Trophoblast cell (in vitro differentiated cells and primary cell): ENCODE measurements at regions not wholly inside any gene's neighbourhood (a gene's known extent, or its start where the extent isn't known, plus 50 kb on each side); places are given as distances from the start of the nearest gene placed in this dataset.

Source experiments
- DNase-seq, 2 donors: peaks; one replicate each; pipeline ENCODE4 v3.0.0-alpha.2; 2016
- H2AFZ ChIP-seq: 2 replicates; pipeline ENCODE4 v1.6.1; 2013; ENCODE audit warnings: low read length, moderate library complexity, mild to moderate bottlenecking; ENCODE audit not compliant: insufficient read depth, poor library complexity
- H2AK5ac ChIP-seq: 2 replicates; pipeline ENCODE4 v1.6.1; 2013; ENCODE audit warnings: mild to moderate bottlenecking, low read length
- H2BK120ac ChIP-seq: 2 replicates; pipeline ENCODE4 v1.6.1; 2013; ENCODE audit warnings: low read length, mild to moderate bottlenecking, moderate library complexity; ENCODE audit not compliant: insufficient read depth, poor library complexity
- H2BK12ac ChIP-seq: 2 replicates; pipeline ENCODE4 v1.6.1; 2013; ENCODE audit warnings: mild to moderate bottlenecking, low read length, moderate library complexity
- H2BK5ac ChIP-seq: 2 replicates; pipeline ENCODE4 v1.6.1; 2013; ENCODE audit warnings: low read length, low read depth, moderate library complexity, mild to moderate bottlenecking; ENCODE audit not compliant: poor library complexity
- H3K14ac ChIP-seq: 2 replicates; pipeline ENCODE4 v1.6.1; 2013; ENCODE audit warnings: mild to moderate bottlenecking, low read length
- H3K18ac ChIP-seq: 2 replicates; pipeline ENCODE4 v1.6.1; 2013; ENCODE audit warnings: mild to moderate bottlenecking, low read length
- H3K23ac ChIP-seq: 2 replicates; pipeline ENCODE4 v1.6.1; 2013; ENCODE audit warnings: low read length
- H3K27ac ChIP-seq: 2 replicates; pipeline ENCODE4 v1.5.1; 2013; ENCODE audit warnings: low read depth, mild to moderate bottlenecking, inconsistent platforms, low read length, moderate library complexity
- H3K27me3 ChIP-seq: 2 replicates; pipeline ENCODE4 v1.6.1; 2013; ENCODE audit warnings: inconsistent platforms, mild to moderate bottlenecking, low read length, moderate library complexity; ENCODE audit not compliant: insufficient read depth
- H3K36me3 ChIP-seq, 2 experiments: 1 replicate in 1 of 2; 2 replicates in 1 of 2; pipeline ENCODE4 v1.6.1; 2013; ENCODE audit warnings: low read length in 2 of 2, mild to moderate bottlenecking in 2 of 2, moderate library complexity in 1 of 2; ENCODE audit not compliant: insufficient read depth in 2 of 2, control insufficient read depth in 1 of 2
- H3K4ac ChIP-seq: 2 replicates; pipeline ENCODE4 v1.6.1; 2013; ENCODE audit warnings: low read depth, mild to moderate bottlenecking, low read length, moderate library complexity
- H3K4me1 ChIP-seq, 2 experiments: 1 replicate in 1 of 2; 2 replicates in 1 of 2; pipeline ENCODE4 v1.6.1; 2013; ENCODE audit warnings: low read length in 2 of 2, mild to moderate bottlenecking in 2 of 2, moderate library complexity in 1 of 2; ENCODE audit not compliant: insufficient read depth in 2 of 2, control insufficient read depth in 1 of 2
- H3K4me2 ChIP-seq: 2 replicates; pipeline ENCODE4 v1.6.1; 2013; ENCODE audit warnings: inconsistent platforms, mild to moderate bottlenecking, low read length, moderate library complexity
- H3K4me3 ChIP-seq: 2 replicates; pipeline ENCODE4 v1.5.1; 2013; ENCODE audit warnings: mild to moderate bottlenecking, low read depth, low read length, inconsistent platforms
- H3K79me1 ChIP-seq: one replicate; pipeline ENCODE4 v1.6.1; 2013; ENCODE audit warnings: low read length
- H3K79me2 ChIP-seq: 2 replicates; pipeline ENCODE4 v1.6.1; 2013; ENCODE audit warnings: low read length, mild to moderate bottlenecking; ENCODE audit not compliant: control insufficient read depth, insufficient read depth, poor library complexity
- H3K9ac ChIP-seq: 2 replicates; pipeline ENCODE4 v1.6.1; 2013; ENCODE audit warnings: mild to moderate bottlenecking, low read length
- H3K9me3 ChIP-seq: 2 replicates; pipeline ENCODE4 v1.6.1; 2013; ENCODE audit warnings: low read depth, mild to moderate bottlenecking, control low read depth, inconsistent platforms, low read length; ENCODE audit not compliant: insufficient read depth
- H4K12ac ChIP-seq: 2 replicates; pipeline ENCODE4 v1.6.1; 2013; ENCODE audit warnings: low read depth, mild to moderate bottlenecking, low read length, moderate library complexity
- H4K8ac ChIP-seq: 2 replicates; pipeline ENCODE4 v1.6.1; 2013; ENCODE audit warnings: low read depth, mild to moderate bottlenecking, low read length, moderate library complexity
- H4K91ac ChIP-seq: one replicate; pipeline ENCODE4 v1.6.1; 2013; ENCODE audit warnings: low read depth, mild to moderate bottlenecking, low read length, moderate library complexity
- WGBS: extraction: QIAGEN DNeasy Blood & Tissue Kit; methylation state at CpG from one replicate; pipeline ENCODE4 v1.1.7; 2013; ENCODE audit warnings: missing lambda C conversion rate; ENCODE audit not compliant: insufficient read length, insufficient coverage; ENCODE audit errors: extremely low coverage; 5-methylcytosine and 5-hydroxymethylcytosine counted together

- H2BK120ac ChIP-seq: no peak overlapping the region
- H3K27ac ChIP-seq: no peak overlapping the region
- H3K4me2 ChIP-seq: no peak overlapping the region
- no peak overlapping the region for H3K14ac ChIP-seq
- no peaks in the 10 kb centered on the region for H3K36me3 ChIP-seq
- no peak overlapping the region for H4K12ac ChIP-seq
- WGBS: no CpG with 5 or more reads among the region's 1 CpG
- no peak overlapping the region for H4K91ac ChIP-seq
- H3K79me2 ChIP-seq: no peaks in the 10 kb centered on the region
- H3K9ac ChIP-seq: no peak overlapping the region
- H4K8ac ChIP-seq: no peak overlapping the region
- no peak overlapping the region for H2BK12ac ChIP-seq
- no peak overlapping the region for H2BK5ac ChIP-seq
- H3K23ac ChIP-seq: no peak overlapping the region
- peak; percentile 28 to 79 for DNase-seq
- no peak overlapping the region for H2AK5ac ChIP-seq
- peaks cover 1% of the 10 kb centered on the region for H3K79me1 ChIP-seq
- H3K4ac ChIP-seq: no peak overlapping the region
- H2AFZ ChIP-seq: no peak overlapping the region
- H3K27me3 ChIP-seq: no peaks in the 10 kb centered on the region
- no peak overlapping the region for H3K4me3 ChIP-seq
- peaks cover 2 to 5% of the 10 kb centered on the region in 2 experiments for H3K4me1 ChIP-seq
- no peaks in the 10 kb centered on the region for H3K9me3 ChIP-seq
- no peak overlapping the region for H3K18ac ChIP-seq
Observed at GRCh38 chr2:138090330-138090729, 126.1 kb downstream of the HNMT start.

GRCh38 chr2:138093455-138093854, 129.2 kb downstream of the HNMT start:
- Histone ChIP-seq H2AK5ac (no peak overlapping the region), H2BK5ac (no peak overlapping the region), H3K4me3 (no peak overlapping the region), H3K9me3 (no peaks in the 10 kb centered on the region), H2BK120ac (no peak overlapping the region), H3K79me2 (no peaks in the 10 kb centered on the region), H3K4me2 (no peak overlapping the region), H4K8ac (no peak overlapping the region), H4K91ac (no peak overlapping the region), H3K14ac (no peak overlapping the region), H3K4ac (no peak overlapping the region), H3K79me1 (peaks cover 1% of the 10 kb centered on the region), H3K4me1 (peaks cover 2% of the 10 kb centered on the region in 2 experiments), H2AFZ (no peak overlapping the region), H4K12ac (no peak overlapping the region), H3K36me3 (no peaks in the 10 kb centered on the region), H3K27ac (no peak overlapping the region), H3K9ac (no peak overlapping the region), H2BK12ac (no peak overlapping the region), H3K18ac (no peak overlapping the region), H3K23ac (no peak overlapping the region), H3K27me3 (no peaks in the 10 kb centered on the region)
- DNase-seq: no peak
- no CpG with 5 or more reads among the region's 4 CpGs for WGBS

- Histone ChIP-seq H3K23ac (no peak overlapping the region), H3K18ac (no peak overlapping the region), H3K79me2 (no peaks in the 10 kb centered on the region), H3K4me3 (no peak overlapping the region), H2AK5ac (no peak overlapping the region), H3K79me1 (peaks cover 1% of the 10 kb centered on the region), H3K27me3 (no peaks in the 10 kb centered on the region), H3K27ac (no peak overlapping the region), H2AFZ (no peak overlapping the region), H3K4ac (no peak overlapping the region), H3K9me3 (no peaks in the 10 kb centered on the region), H3K14ac (no peak overlapping the region), H2BK5ac (no peak overlapping the region), H4K91ac (no peak overlapping the region), H3K36me3 (no peaks in the 10 kb centered on the region), H4K8ac (no peak overlapping the region), H2BK120ac (no peak overlapping the region), H3K4me1 (peaks cover 2% of the 10 kb centered on the region in 2 experiments), H4K12ac (no peak overlapping the region), H3K4me2 (no peak overlapping the region), H2BK12ac (no peak overlapping the region), H3K9ac (no peak overlapping the region)
- no CpG with 5 or more reads among the region's 3 CpGs for WGBS
- no peak for DNase-seq
Observed at GRCh38 chr2:138094031-138094430, 129.8 kb downstream of the HNMT start.

GRCh38 chr2:138095336-138095735, 131.1 kb downstream of the HNMT start:
- Histone ChIP-seq H2BK5ac (no peak overlapping the region), H3K9me3 (no peaks in the 10 kb centered on the region), H3K18ac (no peak overlapping the region), H4K8ac (no peak overlapping the region), H3K23ac (no peak overlapping the region), H3K36me3 (no peaks in the 10 kb centered on the region), H3K9ac (no peak overlapping the region), H3K4me3 (no peak overlapping the region), H3K4me2 (no peak overlapping the region), H2BK12ac (no peak overlapping the region), H3K14ac (no peak overlapping the region), H3K4ac (no peak overlapping the region), H3K79me2 (no peaks in the 10 kb centered on the region), H4K91ac (no peak overlapping the region), H2BK120ac (no peak overlapping the region), H3K4me1 (peaks cover 0 to 2% of the 10 kb centered on the region in 2 experiments), H2AK5ac (no peak overlapping the region), H3K79me1 (no peaks in the 10 kb centered on the region), H2AFZ (no peak overlapping the region), H4K12ac (no peak overlapping the region), H3K27me3 (no peaks in the 10 kb centered on the region), H3K27ac (no peak overlapping the region)
- DNase-seq: no peak
